GM21576 (cell line): ENCODE measurements at regions not wholly inside any gene's neighbourhood (a gene's known extent, or its start where the extent isn't known, plus 50 kb on each side); places are given as distances from the start of the nearest gene placed in this dataset.
"Not testable (repeated sequence)": the region's sequence is repeated elsewhere in the genome, so short reads cannot be mapped to it uniquely, and the experiment has no call there.

Experiments used
- ATAC-seq: cut with Tn5 transposase; IDR thresholded peaks from one replicate; pipeline ENCODE4 v1.9.1; 2021; ENCODE audit warnings: mild to moderate bottlenecking, moderate library complexity; ENCODE audit not compliant: unreplicated experiment

- ATAC-seq = no peak
Observed at GRCh38 chr1:83060651-83061390, 938.1 kb downstream of the TTLL7 start.

DNA sequence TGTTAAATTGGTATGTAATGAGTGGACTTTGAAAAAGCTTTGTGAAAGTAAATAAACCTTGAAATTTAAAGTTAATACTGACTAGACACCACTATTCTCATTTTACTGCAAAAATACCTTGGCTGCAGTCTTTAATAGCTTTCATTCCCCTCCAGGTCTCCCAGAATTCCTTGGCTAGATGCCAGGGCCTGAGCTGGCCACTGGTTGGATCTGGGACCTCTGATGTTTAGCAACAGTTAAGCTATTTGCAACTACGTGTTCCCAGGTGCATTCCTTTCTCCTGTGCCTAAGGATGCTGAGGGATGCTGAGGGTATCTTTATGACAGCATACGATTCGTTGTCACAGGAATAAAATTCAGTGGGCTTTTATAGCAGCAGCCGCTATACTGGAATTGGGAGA is 938.7 kb downstream of the TTLL7 start:
- no peak for ATAC-seq

GRCh38 chr1:83058327-83058726 is 940.6 kb downstream of the TTLL7 start:
- no peak for ATAC-seq

DNA sequence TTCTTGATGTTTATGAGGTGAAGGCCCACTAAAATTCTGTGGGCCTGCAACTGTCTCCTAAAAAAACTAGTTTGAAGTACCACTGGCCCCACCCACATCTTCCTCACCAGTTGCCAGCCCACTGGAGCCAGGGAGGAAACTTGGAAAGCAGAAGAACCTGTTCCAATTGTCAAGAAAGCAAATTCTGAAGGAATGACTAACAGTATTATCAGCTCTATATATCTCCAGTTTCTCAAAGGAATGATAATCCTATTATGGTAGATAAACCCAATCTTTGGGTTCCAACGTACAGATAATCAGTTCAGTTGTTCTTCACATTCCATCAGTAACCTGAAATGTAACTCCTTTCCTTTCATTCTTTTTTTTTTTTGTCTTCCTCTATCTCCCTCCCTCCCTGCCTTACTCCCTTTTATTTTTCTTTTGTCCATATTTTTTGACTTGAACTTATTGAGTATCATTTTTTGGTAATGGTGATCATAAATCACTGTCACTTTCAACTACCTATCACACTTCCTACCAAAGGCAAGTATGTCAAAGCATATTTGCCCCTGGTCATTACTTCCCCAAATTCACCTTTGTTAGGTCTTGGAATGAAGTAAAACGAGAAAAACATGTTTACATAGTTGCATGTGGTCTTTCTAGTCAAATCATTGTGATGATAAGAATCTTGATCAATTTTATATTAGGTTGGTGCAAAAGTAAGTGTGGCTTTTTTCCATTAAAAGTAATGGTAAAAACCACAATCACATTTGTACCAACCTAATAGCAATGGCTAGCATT is 943.4 kb downstream of the TTLL7 start:
- no peak for ATAC-seq

DNA sequence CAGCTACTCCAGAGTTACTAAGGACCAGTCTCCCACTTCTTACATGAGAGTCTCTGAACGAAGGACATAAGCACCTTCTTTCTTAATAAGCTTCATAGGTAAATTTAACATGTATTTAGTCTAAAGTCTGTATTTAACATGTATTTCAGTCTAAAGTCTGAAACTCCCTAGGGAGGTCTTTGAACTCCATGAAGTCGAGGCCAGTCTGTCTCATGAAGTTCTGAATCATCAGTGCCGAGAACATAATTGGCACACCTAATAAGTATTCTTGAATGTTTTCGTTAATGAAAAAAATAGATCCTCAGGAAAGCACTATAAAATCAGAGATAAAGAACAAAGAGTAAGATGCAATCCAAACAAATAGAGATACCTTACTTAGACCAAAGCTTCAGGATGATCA is 945.5 kb downstream of the TTLL7 start:
- no peak for ATAC-seq

DNA sequence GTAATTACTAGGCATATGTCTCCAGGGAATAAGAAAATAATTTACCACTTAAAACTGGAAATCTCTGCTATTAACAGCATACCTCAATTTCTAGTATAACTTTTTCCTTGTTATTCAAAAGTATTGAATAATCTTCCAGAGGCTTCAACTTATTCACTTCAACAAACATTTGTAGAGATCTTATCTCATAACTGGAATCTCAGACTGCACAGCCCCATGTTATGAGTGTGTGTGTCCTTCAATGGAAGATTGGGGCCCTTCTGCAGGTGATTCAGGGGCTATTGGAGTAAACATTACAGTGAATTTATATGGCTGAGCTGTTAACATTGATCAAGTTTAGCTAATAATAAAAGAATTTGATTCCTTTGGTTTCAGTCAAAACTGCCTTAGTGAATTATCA is 946.1 kb downstream of the TTLL7 start:
- no peak for ATAC-seq

DNA sequence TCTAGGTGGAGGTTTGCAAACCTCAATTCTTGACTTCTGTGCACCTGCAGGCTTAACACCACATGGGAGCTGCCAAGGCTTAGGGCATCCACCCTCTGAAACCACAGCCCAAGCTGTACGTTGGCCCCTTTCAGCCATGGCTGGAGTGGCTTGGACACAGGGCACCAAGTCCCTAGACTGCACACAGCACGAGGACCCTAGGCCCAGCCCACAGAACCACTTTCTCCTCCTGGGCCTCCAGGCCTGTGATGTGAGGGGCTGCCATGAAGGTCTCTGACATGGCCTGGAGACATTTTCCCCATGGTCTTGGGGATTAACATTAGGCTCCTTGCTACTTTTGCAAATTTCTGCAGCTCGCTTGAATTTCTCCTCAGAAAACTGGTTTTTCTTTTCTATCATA is 947.9 kb downstream of the TTLL7 start:
- not testable (repeated sequence) for ATAC-seq

DNA sequence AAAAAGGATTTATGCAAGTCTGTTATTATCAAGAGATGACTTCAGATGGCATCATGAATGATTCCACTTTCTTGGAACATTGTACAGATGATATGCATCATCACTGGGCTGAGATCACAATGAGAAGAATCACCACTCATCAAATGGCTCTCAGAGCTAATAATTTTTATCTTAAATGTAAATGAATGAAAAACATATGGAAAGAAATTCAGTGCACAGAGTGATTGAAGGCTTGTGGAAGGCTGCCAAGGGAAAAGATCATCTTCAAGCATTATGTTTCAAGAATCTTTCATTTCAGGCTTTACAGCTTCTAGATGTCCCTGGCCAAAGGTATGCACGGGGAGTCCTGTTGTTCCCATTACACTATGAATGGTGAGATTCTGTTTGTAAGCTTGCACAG is 955.7 kb downstream of the TTLL7 start:
- no peak for ATAC-seq

DNA sequence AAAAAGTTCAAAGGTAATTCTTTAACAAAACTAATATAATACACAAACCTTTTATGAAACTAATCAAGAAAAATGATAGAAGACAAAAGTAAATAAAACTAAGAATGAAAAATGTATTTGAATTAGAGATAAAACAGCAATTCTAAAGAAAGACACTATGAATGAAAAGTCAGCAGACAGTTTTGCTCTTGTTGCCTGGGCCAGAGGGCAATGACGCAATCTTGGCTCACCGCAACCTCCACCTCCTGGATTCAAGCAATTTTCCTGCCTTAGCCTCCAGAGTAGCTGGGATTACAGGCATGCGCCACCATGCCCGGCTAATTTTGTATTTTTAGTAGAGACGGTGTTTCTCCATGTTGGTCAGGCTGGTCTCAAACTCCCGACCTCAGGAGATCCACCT is 959.8 kb downstream of the TTLL7 start:
- not testable (repeated sequence) for ATAC-seq

GRCh38 chr1:83034851-83035250 is 964.1 kb downstream of the TTLL7 start:
- ATAC-seq = no peak

DNA sequence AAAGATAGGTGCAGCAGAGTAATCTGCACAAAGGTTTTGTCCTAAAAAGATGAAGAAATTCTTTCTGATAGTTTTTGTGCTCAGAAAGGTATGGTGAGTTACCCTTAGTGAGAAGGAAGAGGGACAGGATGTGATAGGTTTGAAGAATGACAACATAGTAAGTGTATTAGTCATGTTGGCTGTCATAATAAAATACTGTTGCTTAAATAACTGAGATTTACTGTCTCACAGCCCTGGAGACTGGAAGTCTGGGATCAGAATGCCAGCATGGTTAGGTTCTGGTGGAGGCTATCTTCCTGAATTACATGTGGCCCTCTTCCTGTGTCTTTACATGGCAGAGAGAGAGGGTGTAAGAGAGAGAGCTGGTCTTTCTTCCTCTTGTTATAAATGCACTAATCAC is 965.2 kb downstream of the TTLL7 start:
- ATAC-seq = no peak

- no peak for ATAC-seq
Observed at GRCh38 chr1:83029916-83030315, 969.0 kb downstream of the TTLL7 start.

GRCh38 chr1:83029050-83029449 is 969.9 kb downstream of the TTLL7 start:
- no peak for ATAC-seq

DNA sequence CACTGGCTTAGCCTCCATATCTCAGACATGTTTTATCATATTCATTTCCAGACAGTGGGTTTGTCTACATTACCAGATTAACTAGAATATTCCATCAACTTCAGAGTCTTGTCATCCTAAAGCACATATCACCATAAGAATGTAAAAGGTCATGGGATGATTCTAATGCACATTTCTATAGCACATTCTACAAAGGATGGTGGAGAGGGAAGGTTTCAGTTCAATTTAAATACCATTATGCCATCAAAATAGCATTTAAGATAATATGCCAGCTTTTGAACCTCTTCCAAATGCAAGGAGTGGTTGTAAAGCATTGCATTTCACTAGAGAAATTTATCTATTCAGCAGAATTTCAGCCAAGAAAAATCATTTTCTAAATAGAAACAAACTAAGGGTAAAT is 970.5 kb downstream of the TTLL7 start:
- ATAC-seq = no peak

DNA sequence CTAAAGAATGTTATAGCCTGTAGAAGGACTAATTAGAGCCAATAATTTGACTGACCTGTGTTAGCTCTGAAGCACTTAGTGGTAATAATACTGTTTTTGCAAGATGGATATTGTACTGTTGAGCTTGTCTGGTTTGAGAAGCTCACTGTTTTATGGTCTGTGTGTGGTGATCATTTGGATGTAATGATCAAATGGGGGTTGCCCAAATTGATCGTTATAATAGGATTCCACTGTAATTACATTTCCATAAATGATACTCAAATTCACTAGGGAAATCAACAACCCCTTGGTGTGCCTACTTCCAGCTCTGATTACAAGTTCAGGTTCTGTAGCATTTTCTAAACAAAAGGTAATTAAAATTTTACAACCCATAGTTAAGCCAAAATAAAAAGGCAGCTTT is 971.4 kb downstream of the TTLL7 start:
- ATAC-seq = no peak

- ATAC-seq = no peak
Observed at GRCh38 chr1:83026745-83027144, 972.2 kb downstream of the TTLL7 start.

DNA sequence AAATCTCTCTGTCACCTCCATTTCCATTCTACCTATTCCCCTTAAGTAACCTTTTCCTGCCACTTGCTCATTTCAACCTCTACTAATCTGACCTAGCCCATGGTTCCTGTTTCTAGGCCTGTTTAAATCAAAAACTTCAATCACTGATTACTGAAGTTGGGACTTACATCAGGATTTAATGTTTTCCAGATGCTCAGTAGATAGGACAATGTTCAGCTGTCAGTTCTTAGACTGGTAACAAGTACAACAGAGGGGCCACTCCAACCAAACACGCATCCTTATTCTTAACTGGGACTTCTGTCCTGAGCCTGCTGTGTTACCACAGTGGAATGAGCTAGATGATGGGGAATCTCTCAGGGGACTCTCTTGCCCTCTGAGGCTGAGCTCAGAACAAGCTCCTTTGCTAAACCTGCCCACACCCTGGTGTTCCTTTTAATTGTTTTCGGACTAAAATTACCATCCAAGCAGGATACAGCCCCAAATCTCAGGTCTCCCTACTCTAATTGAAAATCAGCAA is 974.6 kb downstream of the TTLL7 start:
- no peak for ATAC-seq

GRCh38 chr1:83023212-83023611 is 975.7 kb downstream of the TTLL7 start:
- no peak for ATAC-seq

DNA sequence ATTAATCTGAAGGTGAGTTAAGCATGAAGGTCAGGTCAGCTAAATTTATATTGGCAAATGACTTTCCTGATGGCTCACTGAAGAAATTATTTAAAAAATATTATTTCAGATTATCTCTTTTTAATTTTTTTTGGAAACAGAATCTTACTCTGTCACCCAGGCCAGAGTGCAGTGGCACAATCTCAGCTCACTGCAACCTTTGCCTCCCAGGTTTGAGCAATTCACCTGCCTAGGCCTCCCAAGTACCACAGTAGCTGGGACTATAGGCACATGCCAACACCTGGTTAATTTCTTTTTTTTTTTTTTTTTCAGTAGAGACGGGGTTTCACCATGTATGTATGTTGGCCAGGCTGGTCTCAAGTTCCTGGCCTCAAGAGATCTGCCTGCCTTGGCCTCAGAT is 976.7 kb downstream of the TTLL7 start:
- no peak for ATAC-seq

DNA sequence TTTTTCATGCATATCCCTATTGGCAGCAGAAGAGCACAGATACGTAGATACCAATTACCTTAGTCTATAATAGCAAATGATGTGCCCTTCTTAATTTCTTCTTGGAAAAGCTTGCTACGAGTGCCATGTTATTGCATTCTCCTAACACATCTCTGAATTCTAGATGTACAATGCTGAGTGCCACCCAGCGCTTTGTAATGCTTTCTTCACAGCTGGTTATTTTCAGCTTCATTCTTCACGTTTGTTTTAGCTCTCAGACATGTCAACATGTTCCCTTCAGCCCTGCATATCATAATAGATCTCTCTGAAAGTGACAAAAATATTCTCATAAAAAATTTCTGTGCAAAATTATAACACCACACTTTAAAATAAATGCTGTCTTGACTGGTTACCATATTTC is 981.2 kb downstream of the TTLL7 start:
- no peak for ATAC-seq

DNA sequence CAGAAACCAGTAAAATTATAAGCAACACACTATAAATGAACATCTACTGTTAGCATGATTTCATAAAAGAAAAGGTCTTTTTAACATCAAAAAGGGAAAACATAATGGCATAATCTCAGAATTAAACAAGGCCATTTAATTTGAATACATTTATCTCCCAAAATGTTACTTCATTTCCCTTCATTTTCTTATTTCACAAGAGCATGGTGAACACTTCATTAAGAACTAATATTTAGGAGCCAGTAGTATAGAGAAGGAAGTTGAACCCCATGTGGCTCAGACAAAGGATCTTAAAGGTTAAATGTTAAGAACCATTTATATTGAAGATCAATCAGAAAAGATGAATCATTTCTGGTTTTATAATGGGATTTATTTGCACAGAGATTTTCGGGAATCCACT is 981.7 kb downstream of the TTLL7 start:
- no peak for ATAC-seq

DNA sequence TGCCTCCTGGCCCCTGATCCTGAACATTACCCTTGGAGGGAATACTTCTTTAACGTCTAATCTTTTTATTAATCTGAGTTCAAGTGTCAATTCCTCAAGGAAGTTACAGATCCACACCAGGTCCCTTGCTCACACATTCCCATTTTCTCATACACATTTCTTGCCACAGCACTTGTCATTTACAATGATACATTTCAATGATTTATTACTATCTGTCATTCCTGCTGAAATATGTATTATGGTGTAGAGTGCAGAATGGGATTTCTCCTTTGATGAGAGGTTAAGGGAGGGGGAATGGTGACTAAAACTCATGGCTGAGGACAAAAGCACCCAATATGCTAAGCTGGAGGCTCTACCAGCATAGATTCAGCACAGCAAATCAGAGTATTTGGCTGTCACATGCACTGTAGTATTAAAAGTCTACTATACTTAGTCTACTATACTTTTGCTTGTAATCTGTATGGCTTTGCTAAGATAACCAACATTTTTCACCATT is 982.5 kb downstream of the TTLL7 start:
- no peak for ATAC-seq
